IPS-18c (cell line): ENCODE measurements at regions not wholly inside any gene's neighbourhood (a gene's known extent, or its start where the extent isn't known, plus 50 kb on each side); places are given as distances from the start of the nearest gene placed in this dataset.

Experiments
- H3K4me3 ChIP-seq: 2 replicates; pipeline ENCODE4 v1.7.0; 2013; ENCODE audit warnings: low read depth, mild to moderate bottlenecking, low read length, moderate library complexity; ENCODE audit not compliant: insufficient read depth
- H3K9me3 ChIP-seq: one replicate; pipeline ENCODE4 v1.6.1; 2013; ENCODE audit warnings: mild to moderate bottlenecking, low read length, moderate library complexity; ENCODE audit not compliant: control insufficient read depth, insufficient read depth

DNA sequence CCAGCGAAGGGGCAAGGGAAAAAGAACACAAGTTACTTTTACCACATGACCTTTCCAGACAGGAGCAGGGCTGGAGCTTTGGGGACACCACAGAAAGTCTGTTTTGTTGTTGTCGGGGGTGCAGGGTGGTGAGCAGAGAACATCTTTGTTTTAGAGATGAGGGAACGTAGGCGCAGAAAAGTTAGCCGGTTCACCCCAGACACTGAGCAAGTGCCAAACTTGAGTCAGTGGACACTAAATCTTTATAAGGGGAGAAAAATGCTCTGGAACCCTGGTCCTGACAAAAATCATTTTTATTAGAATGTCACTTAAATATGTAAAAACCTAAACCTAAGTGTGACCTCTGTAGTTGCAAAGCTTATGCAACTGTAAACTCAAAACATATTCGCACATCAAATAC, 126.4 kb upstream of the GAS1 start:
- H3K9me3 ChIP-seq: no peaks in the 10 kb centered on the region
- no peak overlapping the region for H3K4me3 ChIP-seq

DNA sequence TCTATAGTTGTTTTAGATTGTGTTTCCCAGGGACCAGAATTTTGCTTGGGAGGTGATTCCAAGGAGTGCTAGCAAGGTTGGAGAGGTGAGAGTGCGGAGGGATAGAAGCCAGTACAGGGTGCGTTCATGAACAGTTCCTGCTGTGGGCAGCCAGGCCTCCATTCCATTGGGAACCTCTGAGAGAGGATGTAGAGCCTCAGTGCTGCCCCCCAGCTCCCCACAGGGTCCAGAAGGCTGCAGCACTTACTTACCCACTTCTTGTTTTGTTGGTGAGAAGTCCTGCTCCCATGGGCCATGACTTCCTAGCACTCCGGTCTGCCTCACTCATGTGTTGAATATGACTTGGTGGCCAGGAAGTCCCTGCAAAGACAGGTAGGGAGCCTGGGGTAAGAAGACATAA, 128.2 kb upstream of the GAS1 start:
- Histone ChIP-seq H3K4me3 (no peak overlapping the region), H3K9me3 (no peaks in the 10 kb centered on the region)

DNA sequence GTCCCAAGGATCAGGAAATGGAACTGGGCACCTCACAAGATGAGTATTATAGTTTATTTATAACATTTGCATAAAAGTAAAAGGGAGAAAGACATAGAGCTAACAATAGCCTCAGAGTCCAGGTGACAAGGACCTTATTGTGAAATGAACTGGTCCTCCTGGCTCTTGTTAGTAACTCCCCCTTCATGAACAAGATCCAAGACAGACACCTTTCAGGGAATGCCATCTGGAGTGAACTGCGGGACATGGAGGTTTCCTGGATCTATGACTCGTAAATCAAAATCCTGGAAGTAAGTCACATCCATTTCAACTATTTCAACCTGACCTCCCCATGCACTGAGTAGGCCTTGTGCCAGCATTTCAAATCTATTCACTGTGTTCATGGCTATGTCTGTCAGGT, 129.5 kb upstream of the GAS1 start:
- H3K4me3 ChIP-seq: no peak overlapping the region
- no peaks in the 10 kb centered on the region for H3K9me3 ChIP-seq

DNA sequence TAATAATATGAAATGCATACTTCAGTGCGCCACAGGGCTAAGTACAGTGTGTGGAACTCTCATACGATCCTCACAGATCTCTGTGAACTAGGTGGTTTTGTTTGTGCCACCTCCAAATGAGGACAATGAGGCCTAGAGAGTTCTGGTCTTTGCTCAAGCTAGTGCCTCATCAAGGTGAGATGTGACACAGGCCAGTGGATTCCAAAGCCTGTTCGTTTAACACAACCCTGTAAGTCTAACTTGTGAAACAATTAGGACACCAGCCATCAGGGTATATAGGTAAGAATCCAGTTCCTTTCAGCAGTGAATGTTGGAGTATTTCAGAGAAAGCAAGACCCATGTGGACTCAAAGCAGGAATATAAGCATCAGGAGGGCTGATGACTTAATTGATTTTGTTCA, 130.7 kb upstream of the GAS1 start:
- H3K4me3 ChIP-seq: no peak overlapping the region
- H3K9me3 ChIP-seq: no peaks in the 10 kb centered on the region

DNA sequence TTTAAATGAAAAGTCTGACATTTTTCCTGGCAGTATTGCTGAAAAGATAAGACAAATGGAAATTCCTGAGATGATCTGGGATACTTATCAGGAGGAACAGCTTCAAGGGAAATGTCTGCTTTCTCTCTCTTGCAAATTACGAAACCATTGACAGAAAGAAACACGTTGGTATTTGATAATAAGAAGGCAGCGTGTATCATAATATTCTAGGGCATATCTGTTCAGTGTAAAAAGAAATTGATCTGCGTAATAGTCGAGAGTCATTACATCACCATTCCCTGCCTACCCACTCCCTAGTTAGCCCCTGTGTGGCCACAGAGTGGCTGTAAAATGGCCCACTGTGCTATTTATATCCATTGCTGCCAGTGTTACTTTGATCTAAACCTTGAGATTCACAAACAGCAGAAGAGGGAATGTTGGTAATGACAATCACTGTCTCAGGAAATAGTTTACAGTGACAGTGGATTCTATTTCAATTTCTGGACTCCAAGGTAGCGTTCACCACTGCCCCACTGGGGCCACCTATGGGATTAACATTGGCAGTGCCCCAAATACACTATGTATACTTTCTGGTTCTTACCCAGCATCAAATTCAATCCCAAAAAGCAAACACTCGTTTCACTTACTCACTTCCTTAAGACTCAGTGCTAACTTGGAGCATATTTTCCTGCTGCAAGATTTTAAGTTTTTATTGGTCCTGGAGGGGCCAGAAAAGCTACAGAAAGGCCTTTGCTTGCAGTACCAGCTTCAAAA, 133.4 kb upstream of the GAS1 start:
- Histone ChIP-seq H3K4me3 (no peak overlapping the region), H3K9me3 (no peaks in the 10 kb centered on the region)

DNA sequence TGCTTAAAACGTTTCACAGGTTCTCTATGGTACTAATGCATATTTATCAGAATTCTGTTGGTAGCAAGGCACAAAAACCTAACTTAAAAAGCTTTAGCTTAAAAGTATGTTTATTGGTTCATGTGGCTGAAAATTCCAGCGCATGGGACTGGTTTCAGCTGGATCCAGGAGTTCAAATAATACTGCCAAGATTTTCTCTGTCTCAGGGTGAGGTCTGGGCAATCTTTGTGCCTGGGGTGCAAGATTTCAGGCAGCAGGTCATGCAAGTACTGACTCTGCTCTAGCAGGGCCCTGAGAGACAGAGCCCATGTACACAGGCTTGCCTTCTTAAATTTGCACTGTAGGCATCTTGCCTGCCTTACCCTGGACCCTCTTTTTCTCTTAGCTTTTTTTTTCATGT, 134.2 kb upstream of the GAS1 start:
- no peaks in the 10 kb centered on the region for H3K9me3 ChIP-seq
- no peak overlapping the region for H3K4me3 ChIP-seq

DNA sequence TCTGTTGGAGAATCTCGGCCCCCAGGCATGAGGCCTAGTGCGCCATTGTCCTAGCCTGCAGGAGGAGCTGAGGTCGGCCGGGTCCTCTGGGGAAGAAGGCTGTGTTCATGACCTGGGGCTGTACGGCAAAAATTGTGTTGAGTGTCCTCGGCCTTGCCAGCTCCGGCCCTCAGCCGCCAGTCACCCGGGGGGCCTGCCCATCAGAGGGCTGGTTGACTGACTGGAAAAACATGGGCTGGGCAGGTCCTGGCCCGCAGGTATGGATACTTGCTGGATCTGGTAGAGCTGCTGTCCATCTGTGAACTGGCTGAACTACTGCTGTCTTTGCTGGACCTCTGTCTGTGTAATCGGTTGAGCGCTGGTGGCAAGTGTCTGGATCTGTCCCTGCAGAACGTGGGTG, 136.7 kb upstream of the GAS1 start:
- H3K9me3 ChIP-seq: no peaks in the 10 kb centered on the region
- no peak overlapping the region for H3K4me3 ChIP-seq

DNA sequence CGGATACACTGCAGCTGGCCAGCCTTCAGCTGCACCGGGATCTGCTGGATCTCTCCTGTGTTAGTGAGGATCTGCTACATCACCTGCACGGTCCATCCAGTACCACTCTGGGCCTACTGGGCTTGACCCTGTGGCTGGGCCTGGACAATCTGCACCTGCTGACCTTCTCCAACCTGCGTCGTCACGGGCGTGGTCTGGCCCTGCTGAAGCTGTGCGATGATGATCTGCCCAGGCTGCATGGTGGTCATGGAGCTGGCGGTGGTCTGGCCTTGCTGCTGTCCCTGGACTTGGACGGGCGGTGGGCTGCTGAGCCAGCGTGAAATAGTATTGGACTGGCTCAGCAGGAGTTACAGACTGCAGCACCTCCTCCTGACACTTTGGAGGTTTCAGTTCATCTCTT, 137.1 kb upstream of the GAS1 start:
- Histone ChIP-seq H3K4me3 (no peak overlapping the region), H3K9me3 (no peaks in the 10 kb centered on the region)

DNA sequence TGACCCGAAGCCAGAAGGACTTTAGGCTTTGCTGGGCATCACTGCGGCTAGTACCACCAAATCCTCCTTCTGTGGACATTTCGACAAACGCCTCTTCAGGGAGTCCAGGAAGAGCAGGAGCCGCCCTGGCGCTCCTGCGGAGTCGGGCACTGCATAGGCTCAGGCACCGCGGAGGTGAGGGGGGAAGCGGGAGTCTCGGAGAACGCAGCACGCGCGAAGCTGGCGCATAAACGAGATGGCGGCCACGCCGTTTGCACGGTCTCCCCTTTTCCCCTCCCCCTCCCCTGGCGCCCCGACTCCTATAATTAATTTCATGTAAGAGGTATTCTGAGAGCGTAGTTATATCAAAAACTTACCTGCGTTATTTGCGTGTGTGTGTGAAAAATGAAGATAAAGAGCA, 137.8 kb upstream of the GAS1 start:
- Histone ChIP-seq H3K4me3 (no peak overlapping the region), H3K9me3 (no peaks in the 10 kb centered on the region)

DNA sequence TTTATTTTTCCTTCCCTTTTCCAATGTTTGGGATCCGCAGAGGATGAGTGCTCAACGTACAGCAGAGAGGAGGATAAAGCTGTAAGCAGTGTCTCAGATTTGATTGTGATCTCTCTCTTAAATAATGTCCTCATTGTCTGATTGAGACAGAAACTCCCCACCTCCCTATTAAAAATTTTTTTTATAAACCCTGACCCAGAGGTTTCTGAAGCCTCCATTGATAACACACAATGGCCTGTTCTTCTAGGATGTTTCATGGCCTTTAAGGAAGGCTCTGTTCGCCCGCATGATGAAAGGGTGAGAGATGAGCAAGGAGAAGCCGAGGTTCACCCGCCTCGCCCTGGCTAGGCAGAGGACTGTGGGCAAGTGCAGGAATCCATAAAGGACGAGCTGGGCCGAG, 138.2 kb upstream of the GAS1 start:
- Histone ChIP-seq H3K9me3 (no peaks in the 10 kb centered on the region), H3K4me3 (no peak overlapping the region)

DNA sequence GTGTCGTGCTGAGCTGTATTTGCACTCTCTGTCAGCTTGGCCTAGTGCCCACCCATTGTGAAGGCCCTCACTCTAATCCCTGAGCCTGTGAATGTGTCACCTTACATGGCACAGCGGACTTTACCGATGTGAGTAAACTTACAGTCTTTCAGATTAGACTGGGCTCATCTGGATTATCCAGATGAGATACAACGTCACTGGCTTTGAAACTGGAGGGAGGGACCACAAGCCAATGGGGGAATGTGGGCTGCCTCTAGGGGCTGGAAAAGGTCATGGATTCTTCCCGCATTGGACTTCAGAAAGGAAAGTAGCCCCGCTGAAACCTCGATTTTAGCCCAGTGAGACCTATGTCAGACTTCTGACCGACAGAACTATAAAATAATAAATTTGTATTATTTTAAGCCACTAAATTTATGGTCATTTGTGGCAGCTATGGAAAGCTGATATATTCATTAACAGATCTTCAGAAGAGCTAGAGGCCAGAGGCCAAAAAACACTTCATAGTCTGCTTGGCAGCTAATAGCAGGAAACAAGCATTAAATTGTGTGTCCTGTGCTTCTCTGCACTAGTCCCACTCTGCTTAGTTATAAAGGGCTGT, 139.0 kb upstream of the GAS1 start:
- H3K9me3 ChIP-seq: no peaks in the 10 kb centered on the region

DNA sequence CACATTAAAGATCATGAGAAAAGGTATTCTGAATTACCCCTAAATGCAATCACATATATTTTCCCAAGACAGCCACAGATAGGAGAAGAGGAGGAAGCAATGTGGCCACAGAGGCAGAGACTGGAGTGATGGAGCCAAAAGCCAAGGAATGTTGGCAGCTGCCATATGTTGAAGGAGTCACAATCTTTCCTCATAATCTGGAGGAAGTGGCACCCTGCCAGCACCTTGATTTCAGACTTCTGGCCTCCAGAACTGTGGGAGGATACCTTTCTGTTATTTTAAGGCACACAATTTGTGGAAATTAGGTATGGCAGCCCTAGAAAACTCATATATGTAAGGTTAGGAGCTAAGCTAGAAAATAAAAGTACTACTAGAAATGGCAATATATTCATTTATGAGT, 139.9 kb upstream of the GAS1 start:
- no peaks in the 10 kb centered on the region for H3K9me3 ChIP-seq
- no peak overlapping the region for H3K4me3 ChIP-seq

More for the DNA sequence above, 139.0 kb upstream of the GAS1 start:
- no peak overlapping the region for H3K4me3 ChIP-seq

DNA sequence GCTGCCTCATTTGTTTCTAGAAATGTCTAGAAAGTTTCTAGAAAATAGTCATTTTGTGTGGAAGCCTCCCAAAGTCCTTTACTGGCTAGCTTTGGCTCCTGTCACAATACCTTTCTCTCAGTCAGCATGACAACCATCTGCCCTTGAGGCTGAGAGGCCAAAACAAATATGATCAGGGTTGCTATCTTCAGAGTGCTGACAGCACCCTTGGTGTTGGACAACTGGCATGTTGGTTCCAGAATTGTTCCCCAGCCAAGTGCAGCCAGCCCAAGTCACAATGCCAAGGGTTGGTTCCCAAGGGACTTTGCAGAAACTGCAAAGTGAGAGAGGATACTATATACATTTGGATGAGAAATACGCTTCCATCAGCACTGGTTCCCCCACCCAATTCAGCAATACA, 140.9 kb upstream of the GAS1 start:
- H3K9me3 ChIP-seq: no peaks in the 10 kb centered on the region

DNA sequence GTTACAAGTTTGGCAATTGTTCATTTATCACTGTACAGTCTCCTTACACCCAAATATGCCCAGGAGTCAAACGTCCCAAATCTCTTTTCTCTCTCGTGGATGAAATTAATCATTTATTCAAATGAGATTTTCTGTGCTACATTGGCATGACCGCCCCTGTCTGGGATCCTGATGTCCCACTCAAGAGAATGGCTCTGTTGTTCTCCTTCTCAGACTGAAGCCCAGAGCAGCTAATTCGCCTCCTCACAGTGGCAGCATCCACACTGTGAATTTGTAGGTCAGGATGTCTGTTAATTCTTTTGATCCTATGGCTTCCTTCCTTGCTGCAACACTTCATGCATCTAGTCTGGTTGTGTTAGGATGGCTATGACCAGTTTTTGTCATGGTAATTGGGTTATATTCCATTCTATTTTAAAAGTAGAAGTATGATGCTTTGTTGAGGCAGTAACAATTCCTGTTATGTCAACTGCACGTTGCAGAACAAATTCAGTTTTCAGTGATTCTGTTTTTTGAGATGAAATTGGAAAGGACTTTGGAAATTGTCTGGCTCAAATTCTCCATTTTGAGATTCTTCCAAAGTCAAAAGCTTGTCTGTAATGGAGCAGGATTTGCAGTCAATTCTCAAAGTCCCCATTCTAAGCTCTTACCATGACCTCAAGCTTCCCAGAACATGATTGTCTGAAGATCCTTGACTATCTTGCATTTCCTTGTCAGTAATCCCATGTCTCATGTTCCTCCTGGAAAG, 141.5 kb upstream of the GAS1 start:
- H3K9me3 ChIP-seq: no peaks in the 10 kb centered on the region
- no peak overlapping the region for H3K4me3 ChIP-seq

More for the DNA sequence above, 140.9 kb upstream of the GAS1 start:
- H3K4me3 ChIP-seq: no peak overlapping the region

DNA sequence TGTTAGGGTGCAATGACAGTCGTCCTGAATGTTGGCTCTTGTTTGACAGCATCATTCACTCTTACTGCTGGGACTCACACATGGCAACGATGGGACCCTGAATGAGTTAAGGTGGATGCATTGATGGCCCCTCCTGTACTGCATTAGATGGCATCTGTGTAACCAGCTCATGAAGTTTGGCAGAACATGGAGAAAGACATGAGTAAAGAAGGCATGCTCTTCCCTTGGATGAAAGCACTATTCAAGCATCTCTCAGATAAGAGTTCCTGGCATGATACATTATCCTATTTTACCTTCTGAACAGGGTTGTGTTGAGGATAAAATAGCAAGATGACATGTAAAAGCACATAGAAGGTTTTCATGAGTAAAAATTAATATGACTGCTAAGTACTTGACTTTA, 142.2 kb upstream of the GAS1 start:
- Histone ChIP-seq H3K4me3 (no peak overlapping the region), H3K9me3 (no peaks in the 10 kb centered on the region)

DNA sequence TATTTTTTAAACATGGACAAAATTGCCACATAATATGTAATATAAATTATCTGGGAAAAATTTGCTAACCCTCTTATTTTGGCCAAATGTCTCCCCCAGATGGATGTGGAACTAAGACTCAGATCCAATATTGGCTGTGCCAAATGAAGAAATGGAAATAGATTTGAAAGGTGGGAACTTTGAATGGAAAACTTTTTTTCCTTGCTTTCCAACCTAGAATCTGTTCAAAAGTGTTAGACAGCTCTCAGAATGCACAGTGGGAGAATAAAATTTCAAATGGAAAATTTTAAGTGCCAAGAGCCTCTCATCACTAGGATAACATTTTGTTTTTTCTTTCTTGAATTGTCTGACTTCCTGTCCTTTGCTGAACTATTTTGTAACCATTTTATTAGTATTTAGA, 142.6 kb upstream of the GAS1 start:
- no peak overlapping the region for H3K4me3 ChIP-seq
- H3K9me3 ChIP-seq: no peaks in the 10 kb centered on the region

DNA sequence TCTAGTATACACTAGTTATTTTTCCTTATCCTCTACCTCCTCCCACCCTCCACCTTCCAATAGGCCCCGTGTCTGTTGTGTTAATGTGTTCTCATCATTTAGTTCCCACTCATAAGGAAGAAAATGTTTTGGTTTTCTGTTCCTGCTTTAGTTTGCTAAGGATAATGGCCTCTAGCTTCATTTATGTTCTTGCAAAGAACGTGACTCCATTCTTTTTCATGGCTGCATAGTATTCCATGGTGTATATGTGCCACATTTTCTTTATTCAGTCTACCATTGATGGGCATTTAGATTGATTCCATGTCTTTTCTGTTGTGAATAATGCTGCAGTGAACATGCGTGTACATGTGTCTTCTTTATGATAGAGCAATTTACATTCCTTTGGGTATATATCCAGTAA, 146.5 kb upstream of the GAS1 start:
- H3K4me3 ChIP-seq: no peak overlapping the region
- no peaks in the 10 kb centered on the region for H3K9me3 ChIP-seq

DNA sequence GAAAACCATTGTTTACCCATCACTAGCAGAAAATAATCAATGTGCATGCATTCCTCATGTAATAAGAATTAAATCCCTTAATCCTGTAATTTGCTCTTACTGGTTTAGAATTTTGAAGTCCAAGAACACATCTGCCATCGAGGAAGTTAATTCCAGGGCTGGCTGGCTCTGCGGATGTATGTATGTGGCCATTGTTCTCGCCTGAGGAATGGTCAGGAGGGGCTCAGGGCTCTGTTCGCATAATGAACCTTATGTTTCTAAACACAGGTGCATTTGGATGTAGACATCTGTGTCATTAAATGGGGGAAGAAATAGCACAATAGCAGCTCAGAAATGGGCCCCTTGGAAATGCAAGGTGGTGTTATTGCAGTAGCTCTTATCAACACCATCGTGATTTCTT, 148.6 kb upstream of the GAS1 start:
- Histone ChIP-seq H3K9me3 (no peaks in the 10 kb centered on the region), H3K4me3 (no peak overlapping the region)
